ENCODE measurements at regions not wholly inside any gene's neighbourhood (a gene's known extent, or its start where the extent isn't known, plus 50 kb on each side); places are given as distances from the start of the nearest gene placed in this dataset.
A peak's percentile ranks its signal among the peaks of the same experiment; 100 is the strongest.
"Not testable (repeated sequence)": the region's sequence is repeated elsewhere in the genome, so short reads cannot be mapped to it uniquely, and the experiment has no call there.

- Histone ChIP-seq H3K9me3 (no peaks in the 10 kb centered on the region), H3K4me3 (no peak overlapping the region), H3K27me3 (replicated peaks; ENCODE audit: insufficient read depth) (no peaks in the 10 kb centered on the region), H3K4me1 (replicated peaks) (no peaks in the 10 kb centered on the region), H3K36me3 (no peaks in the 10 kb centered on the region), H3K27ac (no peak overlapping the region)
- intact Hi-C loops (cut with DNase I), result no loop called here
- DNase-seq (ENCODE audit: low spot score), result no peak
- WGBS, result 60% methylated on average over 5 of the region's 5 CpGs
- TF ChIP-seq CTCF (IDR thresholded peaks at IDR 0.05), result no peak
- no peak for TF ChIP-seq POLR2A (IDR thresholded peaks at IDR 0.05)
- TF ChIP-seq POLR2AphosphoS5 (IDR thresholded peaks at IDR 0.05), result no peak
Observed at GRCh38 chr18:10170375-10170774, 256.6 kb downstream of the VAPA start.

GRCh38 chr18:10175333-10175732 is 261.5 kb downstream of the VAPA start:
- H3K27ac ChIP-seq; H3K9me3 ChIP-seq; H3K36me3 ChIP-seq; H3K4me3 ChIP-seq; H3K27me3 ChIP-seq (replicated peaks; ENCODE audit: insufficient read depth); intact Hi-C loops (cut with DNase I); DNase-seq (ENCODE audit: low spot score); H3K4me1 ChIP-seq (replicated peaks): not testable (repeated sequence)
- WGBS, result 88% methylated on average over 2 of the region's 2 CpGs

- H3K27ac ChIP-seq; H3K36me3 ChIP-seq; DNase-seq (ENCODE audit: low spot score); H3K4me1 ChIP-seq (replicated peaks); intact Hi-C loops (cut with DNase I); H3K9me3 ChIP-seq; H3K27me3 ChIP-seq (replicated peaks; ENCODE audit: insufficient read depth); H3K4me3 ChIP-seq: not testable (repeated sequence)
- 86% methylated on average over 6 of the region's 6 CpGs for WGBS
Observed at GRCh38 chr18:10179326-10179725, 265.5 kb downstream of the VAPA start.

- H3K4me3 ChIP-seq, result no peak overlapping the region
- WGBS, result 91% methylated on average over 11 of the region's 11 CpGs
- TF ChIP-seq CTCF (IDR thresholded peaks at IDR 0.05) (no peak), POLR2AphosphoS5 (IDR thresholded peaks at IDR 0.05) (no peak), POLR2A (IDR thresholded peaks at IDR 0.05) (no peak)
- H3K9me3 ChIP-seq, result no peaks in the 10 kb centered on the region
- intact Hi-C loops (cut with DNase I), result no loop called here
- no peaks in the 10 kb centered on the region for H3K4me1 ChIP-seq (replicated peaks)
- no peaks in the 10 kb centered on the region for H3K36me3 ChIP-seq
- DNase-seq (ENCODE audit: low spot score), result no peak
- no peak overlapping the region for H3K27ac ChIP-seq
- no peaks in the 10 kb centered on the region for H3K27me3 ChIP-seq (replicated peaks; ENCODE audit: insufficient read depth)
Observed at GRCh38 chr18:10182009-10182624, 268.3 kb downstream of the VAPA start.

- 98% methylated on average over 3 of the region's 3 CpGs for WGBS
- DNase-seq (ENCODE audit: low spot score), result no peak
- intact Hi-C loops (cut with DNase I), result no loop called here
- Histone ChIP-seq H3K9me3 (no peaks in the 10 kb centered on the region), H3K4me3 (no peak overlapping the region), H3K36me3 (no peaks in the 10 kb centered on the region), H3K27ac (no peak overlapping the region), H3K4me1 (replicated peaks) (no peaks in the 10 kb centered on the region), H3K27me3 (replicated peaks; ENCODE audit: insufficient read depth) (no peaks in the 10 kb centered on the region)
- no peak for TF ChIP-seq CTCF (IDR thresholded peaks at IDR 0.05)
- TF ChIP-seq POLR2A (IDR thresholded peaks at IDR 0.05), result no peak
- TF ChIP-seq POLR2AphosphoS5 (IDR thresholded peaks at IDR 0.05), result no peak
Observed at GRCh38 chr18:10184776-10185175, 269.7 kb upstream of the APCDD1 start.

- no peak overlapping the region for H3K27ac ChIP-seq
- intact Hi-C loops (cut with DNase I), result no loop called here
- TF ChIP-seq CTCF (IDR thresholded peaks at IDR 0.05) (no peak), POLR2AphosphoS5 (IDR thresholded peaks at IDR 0.05) (peak; percentile 49), POLR2A (IDR thresholded peaks at IDR 0.05) (no peak)
- 63% methylated on average over 10 of the region's 10 CpGs for WGBS
- H3K4me3 ChIP-seq, result no peak overlapping the region
- H3K36me3 ChIP-seq, result no peaks in the 10 kb centered on the region
- no peaks in the 10 kb centered on the region for H3K4me1 ChIP-seq (replicated peaks)
- no peak for DNase-seq (ENCODE audit: low spot score)
- H3K9me3 ChIP-seq, result no peaks in the 10 kb centered on the region
- H3K27me3 ChIP-seq (replicated peaks; ENCODE audit: insufficient read depth), result no peaks in the 10 kb centered on the region
Observed at GRCh38 chr18:10188971-10189810, 265.2 kb upstream of the APCDD1 start.

Measured in prostate gland (tissue), 2 donors.